ENCODE measurements at regions not wholly inside any gene's neighbourhood (a gene's known extent, or its start where the extent isn't known, plus 50 kb on each side); places are given as distances from the start of the nearest gene placed in this dataset.

GRCh38 chr12:114285554-114285953 lies 120.4 kb downstream of the TBX5 start:
- CTCF ChIA-PET: no interaction called here
- FAIRE-seq (no peak), DNase-seq (ENCODE audit: low read depth, low spot score) (no peak)
- intact Hi-C loops (cut with micrococcal nuclease): no loop called here
- Histone ChIP-seq H3K27ac (ENCODE audit: insufficient read depth, low read depth, low read length) (no peak overlapping the region), H3K27me3 (ENCODE audit: control insufficient read depth in 2 of 2, insufficient read depth in 2 of 2, low read length in 2 of 2) (no peaks in the 10 kb centered on the region), H3K9ac (replicated peaks; ENCODE audit: extremely low read depth, insufficient read depth, low read length) (no peak overlapping the region), H3K4me2 (ENCODE audit: insufficient read depth, low read length) (no peak overlapping the region), H4K20me1 (replicated peaks; ENCODE audit: control insufficient read depth, extremely low read depth, insufficient read depth, low read length) (no peaks in the 10 kb centered on the region), H3K4me3 (replicated peaks in 1 of 3; ENCODE audit: insufficient read depth in 1 of 3, low read depth in 1 of 3, low read length in 3 of 3) (no peak overlapping the region), H3K4me1 (ENCODE audit: control insufficient read depth, extremely low read depth, insufficient read depth, low read length) (no peaks in the 10 kb centered on the region), H2AFZ (ENCODE audit: low read depth, low read length) (no peak overlapping the region), H3K9me3 (replicated peaks; ENCODE audit: control insufficient read depth, insufficient read depth, low read length) (peaks cover 1% of the 10 kb centered on the region), H3K79me2 (ENCODE audit: control insufficient read depth, insufficient read depth, low read length) (no peaks in the 10 kb centered on the region), H3K36me3 (ENCODE audit: control insufficient read depth in 2 of 2, extremely low read depth in 1 of 2, insufficient read depth in 2 of 2, low read length in 2 of 2) (no peaks in the 10 kb centered on the region), H3K9me1 (replicated peaks; ENCODE audit: control insufficient read depth, extremely low read depth, insufficient read depth, low read length) (no peaks in the 10 kb centered on the region)
- POLR2A ChIA-PET: no interaction called here
- no peak for TF ChIP-seq GATA2 (IDR thresholded peaks at IDR 0.05; ENCODE audit: insufficient read depth, insufficient read length, low read depth, low read length)
- no peak for TF ChIP-seq POLR2AphosphoS5 (IDR thresholded peaks at IDR 0.05; ENCODE audit: insufficient read depth, low read depth, low read length)
- no peak for TF ChIP-seq EZH2 (IDR thresholded peaks at IDR 0.05; ENCODE audit: borderline replicate concordance, low read depth, low read length, severe bottlenecking)
- no peak for TF ChIP-seq POLR2A (IDR thresholded peaks at IDR 0.05; ENCODE audit: low read depth, low read length)
- no peak for TF ChIP-seq JUN (IDR thresholded peaks at IDR 0.05; ENCODE audit: borderline replicate concordance, insufficient read depth, insufficient read length, low read depth)
- no peak for TF ChIP-seq FOS (IDR thresholded peaks at IDR 0.05; ENCODE audit: borderline replicate concordance, insufficient read depth, low read length)
- TF ChIP-seq MYC (IDR thresholded peaks at IDR 0.05; ENCODE audit: low read depth, low read length): no peak
- TF ChIP-seq MAX (IDR thresholded peaks at IDR 0.05; ENCODE audit: insufficient read depth, insufficient read length): no peak
- TF ChIP-seq CTCF (IDR thresholded peaks at IDR 0.05; ENCODE audit: extremely low read depth in 1 of 2, insufficient read depth in 1 of 2, low read depth in 1 of 2, low read length in 2 of 2): no peak
- no TSS peak for BruUV-seq (replicated peaks)
- dilution Hi-C loops (cut with MboI; ENCODE audit: extremely low pct_ligation_motif_present, low sequenced_read_pairs): no loop called here

Data from endothelial cell of umbilical vein (primary cell).